NCI-H1436 (cell line): ENCODE measurements at regions not wholly inside any gene's neighbourhood (a gene's known extent, or its start where the extent isn't known, plus 50 kb on each side); places are given as distances from the start of the nearest gene placed in this dataset.

ENCODE experiments used
- DNase-seq: peaks from one replicate; lab custom pipeline; 2025; lab: John Stamatoyannopoulos, UW

DNA sequence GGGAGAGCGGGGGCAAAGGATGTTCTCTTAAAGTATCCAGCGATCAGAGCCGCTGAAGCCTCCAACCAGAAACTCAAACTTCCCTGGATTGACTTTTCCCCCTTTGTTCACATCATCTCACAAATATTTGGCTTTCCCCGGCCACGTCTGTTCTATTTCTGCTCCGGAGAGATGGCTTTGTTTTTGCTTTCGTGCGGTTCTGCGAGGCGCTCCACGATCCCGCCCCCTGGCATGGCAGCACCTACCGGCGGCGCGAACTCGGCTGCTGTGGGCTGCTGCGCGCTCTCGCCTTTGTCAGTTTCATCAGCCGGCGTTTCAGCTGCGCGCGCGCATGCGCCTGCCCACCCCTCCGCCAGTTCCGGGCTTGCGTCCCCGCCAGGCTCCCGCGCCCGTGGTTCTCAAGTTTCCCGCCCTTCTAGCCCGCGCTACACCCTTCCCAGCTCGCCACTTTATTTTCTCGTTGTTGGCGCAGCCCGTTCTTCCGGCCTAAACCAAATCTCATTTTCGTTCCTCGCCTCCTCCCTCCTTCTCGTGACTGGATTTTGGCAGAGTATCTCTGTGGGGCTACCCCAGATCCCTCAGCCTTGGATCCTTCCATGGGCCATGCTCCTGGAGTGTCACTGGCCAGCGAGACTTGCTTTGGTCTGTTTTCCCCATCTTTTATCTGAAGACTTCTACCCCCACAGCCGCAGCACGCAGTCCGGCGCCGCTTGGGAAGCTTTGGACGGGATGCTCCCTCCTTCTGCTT lies 98.0 kb downstream of the INSIG2 start:
- peak; percentile 83 for DNase-seq

DNA sequence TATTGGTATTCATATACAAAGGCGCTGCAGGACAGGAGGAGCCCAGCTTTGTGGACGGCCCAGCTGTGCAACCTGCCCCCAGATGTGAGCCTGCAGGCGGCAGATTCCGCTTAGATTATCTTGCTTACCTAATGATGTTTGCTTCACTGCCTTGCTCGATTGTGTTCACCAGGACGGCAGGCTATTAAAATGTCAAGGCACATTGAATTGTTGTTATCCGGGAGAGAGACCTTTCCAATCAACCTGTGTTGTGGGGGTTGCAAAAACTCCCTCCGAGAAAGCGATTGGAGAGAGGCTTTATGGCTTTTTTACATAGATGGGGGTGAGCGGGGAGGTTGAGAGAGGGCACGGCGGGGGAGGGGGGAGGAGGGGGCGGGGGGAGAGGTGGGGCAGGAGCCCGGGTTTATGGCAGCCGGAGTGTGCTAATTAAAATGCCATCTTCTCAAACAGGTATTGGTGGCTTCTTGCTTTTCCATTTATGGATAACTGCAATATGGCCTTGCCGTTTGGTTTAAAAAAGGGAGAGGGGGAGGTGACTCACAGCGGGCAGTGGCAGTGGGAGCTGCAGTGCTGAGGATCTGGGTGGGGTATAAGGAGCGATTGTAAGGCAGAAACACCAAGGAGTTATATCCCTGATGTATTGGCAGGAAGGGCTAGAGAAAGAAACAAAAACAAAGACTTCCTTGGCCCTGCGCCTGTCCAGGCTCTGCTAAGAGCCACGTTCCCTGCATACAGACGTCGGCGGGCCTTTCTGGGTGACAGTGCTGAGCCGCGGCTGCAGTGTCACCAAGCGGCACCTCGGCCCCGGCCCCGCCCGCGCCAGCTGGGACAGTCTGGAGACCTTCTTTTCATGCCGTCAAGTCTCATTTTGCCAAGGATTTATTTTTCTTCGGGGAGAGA lies 97.2 kb downstream of the INSIG2 start:
- peak; percentile 24 for DNase-seq

DNA sequence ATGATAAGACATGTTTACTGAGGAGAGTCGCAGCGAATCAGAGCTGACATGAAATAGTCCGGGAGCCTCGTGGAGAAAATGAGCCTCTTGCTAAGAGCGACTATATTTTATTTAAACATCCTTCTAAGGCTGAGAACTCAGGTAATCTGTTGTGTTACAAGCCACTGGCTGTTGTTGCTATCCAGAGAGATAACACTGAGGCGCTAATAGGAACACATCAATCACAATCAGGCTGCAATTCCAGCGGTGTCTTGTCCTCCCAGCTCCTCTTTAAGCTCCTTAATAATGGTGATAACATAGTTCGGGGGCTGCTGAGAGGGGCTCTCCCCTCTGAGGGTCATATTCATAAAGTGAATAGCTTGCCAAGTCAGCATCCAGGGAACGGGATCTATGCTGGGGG lies 95.1 kb downstream of the INSIG2 start:
- DNase-seq: no peak

DNA sequence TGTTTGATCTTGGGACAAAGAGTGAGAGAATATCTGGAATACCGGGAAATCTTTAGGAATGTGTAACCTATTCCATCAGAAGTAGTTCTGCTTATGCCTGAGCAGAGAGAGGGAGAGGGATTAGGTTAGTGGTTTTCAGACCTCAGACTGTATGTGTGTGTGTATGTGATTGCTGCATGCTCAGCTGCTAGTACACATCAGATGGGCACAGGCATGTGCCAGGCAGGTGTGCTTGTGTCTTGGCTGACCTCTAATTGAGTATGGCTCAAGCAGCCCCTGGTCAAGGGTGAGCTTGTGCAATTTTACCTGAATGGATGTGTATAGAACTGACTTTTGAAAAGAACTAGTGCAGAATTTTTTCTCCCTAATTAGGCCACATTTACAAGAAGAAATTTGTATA lies 91.2 kb downstream of the INSIG2 start:
- DNase-seq: no peak

DNA sequence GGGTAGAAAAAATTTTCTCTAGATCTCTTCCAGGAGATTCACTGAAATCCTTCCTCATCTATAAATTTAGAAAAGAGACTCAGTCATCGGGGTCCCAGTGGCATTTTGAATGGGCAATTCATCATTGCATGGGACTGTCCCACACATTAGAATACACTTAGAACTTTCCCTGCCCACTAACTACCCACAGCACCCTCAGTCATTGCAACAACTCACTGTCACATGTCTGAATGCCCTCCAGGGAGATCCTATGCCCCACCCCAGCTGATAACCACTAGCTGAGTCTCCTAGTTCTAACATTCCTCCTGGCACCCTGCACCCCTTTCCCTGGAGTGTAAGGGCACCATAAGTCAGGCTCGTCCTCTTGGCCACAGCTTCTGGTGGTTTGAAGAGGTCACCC lies 89.6 kb downstream of the INSIG2 start:
- no peak for DNase-seq

DNA sequence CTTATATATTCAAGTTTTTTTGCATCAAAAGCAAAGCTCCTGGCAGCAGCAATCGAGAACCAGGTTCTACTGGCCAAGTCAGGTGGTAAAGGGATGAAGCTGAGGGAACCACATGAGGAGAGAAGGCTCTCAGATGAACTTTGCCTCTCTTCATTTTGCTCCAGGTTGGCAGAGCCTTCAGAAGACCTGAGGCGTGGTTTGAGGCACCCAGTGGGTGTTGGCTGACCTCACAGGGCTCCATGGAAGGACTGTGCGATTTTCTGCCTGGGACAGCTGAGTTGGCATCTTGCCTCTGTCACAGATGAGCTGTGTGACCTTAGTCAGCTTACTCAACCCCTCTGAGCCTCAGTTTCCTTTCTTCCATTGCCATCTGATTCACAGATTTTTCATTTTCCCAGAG lies 89.0 kb downstream of the INSIG2 start:
- DNase-seq: no peak

DNA sequence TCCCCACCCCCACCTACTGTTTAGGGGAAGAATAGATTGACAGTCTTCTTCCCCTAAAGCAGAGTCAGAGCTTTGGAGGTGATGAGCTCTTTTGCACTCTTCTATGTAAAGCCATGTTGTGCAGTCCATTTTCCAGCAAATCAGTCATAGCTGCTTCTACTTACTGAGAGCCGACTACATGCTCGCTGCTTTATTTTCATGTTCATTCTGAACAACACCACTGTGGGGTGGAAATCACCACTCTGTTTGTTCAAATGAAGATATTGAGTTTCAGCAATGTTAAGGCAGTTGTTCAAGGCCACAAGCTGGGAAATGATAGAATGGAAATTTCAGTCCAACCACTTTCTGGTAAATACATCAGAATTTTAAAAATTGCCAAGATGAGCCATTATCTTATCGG lies 88.3 kb downstream of the INSIG2 start:
- no peak for DNase-seq

DNA sequence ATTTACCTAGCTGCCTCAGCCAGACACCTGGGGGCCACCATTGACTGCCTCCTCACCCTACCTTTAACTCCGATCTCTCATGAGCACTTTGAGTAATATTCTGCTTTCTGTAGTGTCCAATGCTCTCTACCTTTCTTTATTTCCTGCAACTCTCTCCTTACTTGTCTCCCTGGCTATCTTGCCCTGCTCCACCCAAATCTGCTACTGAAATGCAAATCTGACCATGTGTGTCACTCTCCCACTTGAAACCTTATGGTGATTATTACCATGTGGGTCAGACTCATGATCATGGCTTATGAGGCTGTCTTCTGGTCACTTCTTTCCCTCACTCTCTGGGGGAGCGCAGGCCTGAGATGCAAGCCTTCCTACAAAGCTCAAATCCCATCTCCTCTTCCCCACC lies 83.3 kb downstream of the INSIG2 start:
- no peak for DNase-seq

DNA sequence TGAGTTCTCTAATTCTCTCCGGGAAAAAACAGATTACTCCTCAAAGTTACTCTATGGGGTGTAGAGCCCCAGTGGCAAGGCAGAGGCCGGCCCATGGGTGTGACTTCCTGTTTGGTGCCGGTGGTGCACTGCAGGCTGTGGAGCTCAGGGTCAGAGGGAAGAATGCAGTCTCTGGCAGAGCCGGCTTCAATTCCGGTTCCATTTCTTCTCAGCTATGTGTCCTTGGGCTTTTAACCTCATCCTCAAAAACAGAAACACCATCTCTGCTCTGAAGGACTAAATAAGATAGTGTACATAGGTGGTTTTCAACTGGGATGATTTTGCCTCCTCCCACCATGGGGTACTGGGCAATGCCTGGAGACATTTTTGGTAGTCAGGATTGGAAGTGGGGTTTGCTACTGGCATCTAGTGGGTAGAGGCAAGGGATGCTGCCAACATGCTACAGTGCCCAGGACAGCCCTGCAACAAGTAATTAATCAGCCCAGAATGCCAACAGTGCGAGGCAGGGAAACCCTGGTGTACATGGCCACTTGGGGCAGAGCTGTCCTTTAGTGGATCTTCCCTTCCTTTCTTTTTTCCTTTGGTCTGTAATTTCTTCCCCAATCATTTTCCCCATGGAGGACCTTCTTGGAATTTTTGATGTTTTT lies 81.2 kb downstream of the INSIG2 start:
- no peak for DNase-seq

DNA sequence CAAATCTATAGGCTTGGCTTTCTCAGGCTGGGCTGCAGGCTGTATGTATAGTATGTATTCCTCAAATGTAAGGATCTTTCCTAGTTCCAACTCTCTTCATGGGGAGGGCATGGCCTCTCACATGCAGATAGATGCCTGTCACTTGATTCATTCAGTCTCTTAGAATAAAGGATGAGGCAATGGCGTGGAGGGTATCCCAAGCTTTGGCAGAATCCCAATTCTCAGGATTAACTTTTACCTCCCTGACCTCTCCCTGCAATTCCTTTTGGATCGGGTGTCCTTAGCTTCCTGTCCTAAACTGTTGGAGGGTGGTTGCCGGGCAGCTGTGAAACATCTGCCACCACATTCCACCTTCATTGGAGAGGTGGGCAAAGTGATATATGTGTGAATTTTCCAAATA lies 80.3 kb downstream of the INSIG2 start:
- no peak for DNase-seq

DNA sequence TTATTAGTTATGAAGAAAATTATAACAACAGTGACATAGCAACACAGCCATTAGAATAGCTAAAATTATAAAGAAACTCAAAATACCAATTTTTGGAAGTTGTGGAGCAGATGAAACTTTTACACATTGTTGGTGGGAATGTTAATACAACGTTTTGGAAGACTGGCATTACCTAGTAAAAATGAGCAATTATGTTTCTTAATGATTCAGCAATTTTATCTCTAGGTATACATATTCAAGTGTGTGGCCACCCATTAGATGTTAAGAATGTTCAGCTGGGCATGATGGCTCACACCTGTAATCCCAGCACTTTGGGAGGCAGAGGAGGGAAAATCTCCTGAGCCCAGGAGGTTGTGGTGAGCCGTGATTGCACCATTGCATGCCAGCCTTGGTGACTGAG lies 78.8 kb downstream of the INSIG2 start:
- no peak for DNase-seq

DNA sequence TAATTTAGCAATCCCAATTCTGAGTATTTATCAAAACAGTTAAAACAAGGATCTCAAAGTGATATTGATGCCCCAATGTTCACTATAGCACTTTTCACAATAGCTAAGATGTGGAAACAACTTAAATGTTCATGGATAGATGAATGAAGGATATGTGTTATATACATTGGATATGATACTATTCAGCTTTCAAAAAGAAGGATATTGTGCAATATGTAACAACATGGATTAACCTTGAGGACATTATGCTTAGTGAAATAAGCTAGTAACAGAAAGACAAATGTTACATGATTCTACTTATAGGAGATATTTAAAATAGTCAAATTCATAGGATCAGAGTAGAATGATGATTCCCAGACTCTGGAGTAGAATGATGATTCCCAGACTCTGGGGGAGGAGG lies 78.0 kb downstream of the INSIG2 start:
- DNase-seq: no peak

DNA sequence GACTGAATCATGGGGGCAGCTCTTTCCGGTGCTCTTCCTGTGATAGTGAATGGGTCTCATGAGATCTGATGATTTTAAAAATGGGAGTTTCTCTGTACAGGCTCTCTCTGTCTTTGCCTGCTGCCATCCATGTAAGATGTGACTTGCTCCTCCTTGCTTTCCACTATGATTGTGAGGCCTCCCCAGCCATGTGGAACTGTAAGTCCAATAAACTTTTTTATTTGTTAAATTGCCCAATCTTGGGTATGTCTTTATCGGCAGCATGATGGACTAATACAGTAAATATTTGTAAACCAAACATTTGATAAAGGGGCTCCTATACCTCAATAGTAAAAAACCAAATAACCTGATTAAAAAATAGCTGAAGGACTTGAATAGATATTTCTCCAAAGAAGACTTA lies 77.3 kb downstream of the INSIG2 start:
- no peak for DNase-seq
